MM.1S (cell line): ENCODE measurements at regions not wholly inside any gene's neighbourhood (a gene's known extent, or its start where the extent isn't known, plus 50 kb on each side); places are given as distances from the start of the nearest gene placed in this dataset.

Source experiments
- EZH2 ChIP-seq: fragments of 300-600 bp; sonication (generic); optimal IDR thresholded peaks from 2 replicates; pipeline ENCODE3; 2017; ENCODE audit warnings: low read depth, mild to moderate bottlenecking, antibody characterized with exemption, low read length, mixed read lengths
- TF ChIP-seq, protein P1 (sequence below): fragments of 300-600 bp; sonication (generic); IDR thresholded peaks from 2 replicates; pipeline ENCODE4 v1.5.1; 2016; ENCODE audit warnings: antibody characterized with exemption, low read length, mixed read lengths

DNA sequence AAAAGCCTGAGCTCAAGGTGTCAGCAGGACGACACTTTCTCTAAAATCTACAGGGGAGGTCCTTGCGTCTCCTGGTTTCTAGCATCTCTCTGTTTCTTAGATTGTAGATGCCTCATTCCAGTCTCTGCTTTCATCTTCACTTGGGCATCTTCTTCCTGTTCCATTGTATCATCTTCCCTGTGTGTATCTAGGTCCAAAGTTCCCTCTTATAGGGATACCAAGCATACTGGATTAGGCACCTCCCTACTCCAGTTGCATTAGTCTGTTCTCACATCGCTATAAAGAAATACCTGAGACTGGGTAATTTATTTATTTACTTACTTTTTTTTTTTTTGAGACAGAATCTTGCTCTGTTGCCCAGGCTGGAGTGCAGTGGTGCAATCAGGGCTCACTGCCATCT, 91.3 kb upstream of the ABCC4 start:
- TF ChIP-seq, protein P1, sequence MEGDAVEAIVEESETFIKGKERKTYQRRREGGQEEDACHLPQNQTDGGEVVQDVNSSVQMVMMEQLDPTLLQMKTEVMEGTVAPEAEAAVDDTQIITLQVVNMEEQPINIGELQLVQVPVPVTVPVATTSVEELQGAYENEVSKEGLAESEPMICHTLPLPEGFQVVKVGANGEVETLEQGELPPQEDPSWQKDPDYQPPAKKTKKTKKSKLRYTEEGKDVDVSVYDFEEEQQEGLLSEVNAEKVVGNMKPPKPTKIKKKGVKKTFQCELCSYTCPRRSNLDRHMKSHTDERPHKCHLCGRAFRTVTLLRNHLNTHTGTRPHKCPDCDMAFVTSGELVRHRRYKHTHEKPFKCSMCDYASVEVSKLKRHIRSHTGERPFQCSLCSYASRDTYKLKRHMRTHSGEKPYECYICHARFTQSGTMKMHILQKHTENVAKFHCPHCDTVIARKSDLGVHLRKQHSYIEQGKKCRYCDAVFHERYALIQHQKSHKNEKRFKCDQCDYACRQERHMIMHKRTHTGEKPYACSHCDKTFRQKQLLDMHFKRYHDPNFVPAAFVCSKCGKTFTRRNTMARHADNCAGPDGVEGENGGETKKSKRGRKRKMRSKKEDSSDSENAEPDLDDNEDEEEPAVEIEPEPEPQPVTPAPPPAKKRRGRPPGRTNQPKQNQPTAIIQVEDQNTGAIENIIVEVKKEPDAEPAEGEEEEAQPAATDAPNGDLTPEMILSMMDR: no peak
- no peak for TF ChIP-seq EZH2
